Common myeloid progenitor, CD34-positive (primary cell): ENCODE measurements at regions not wholly inside any gene's neighbourhood (a gene's known extent, or its start where the extent isn't known, plus 50 kb on each side); places are given as distances from the start of the nearest gene placed in this dataset.

Source experiments
- CTCF ChIA-PET: fragments of 350-600 bp; sonication (Branson Sonifier 250); formaldehyde crosslinking; loops from one replicate; lab custom pipeline; 2021; ENCODE audit warnings: antibody characterized with exemption; lab: Charles Lee
- POLR2A ChIA-PET: fragments of 350-600 bp; sonication (Branson Sonifier 250); formaldehyde crosslinking; loops from one replicate; lab custom pipeline; 2021; ENCODE audit warnings: antibody characterized with exemption; lab: Charles Lee
- DNase-seq, 3 donors: peaks; one replicate each; pipeline versions ENCODE4 v3.0.0 to v3.0.0-alpha.2; 2013
- H3K27ac ChIP-seq, 2 experiments: 1 replicate in 1 of 2; 2 replicates in 1 of 2; pipeline ENCODE4 v1.7.0; 2013; ENCODE audit warnings: inconsistent platforms in 2 of 2, low read length in 2 of 2, mild to moderate bottlenecking in 2 of 2, low read depth in 1 of 2, moderate library complexity in 1 of 2; ENCODE audit not compliant: severe bottlenecking in 2 of 2, insufficient read depth in 1 of 2, poor library complexity in 1 of 2
- H3K27me3 ChIP-seq, 5 experiments: replicated peaks in 2 of 5; 1 replicate in 3 of 5; 2 replicates in 2 of 5; pipeline versions ENCODE4 v1.6.1 to v1.7.0; 2013; ENCODE audit warnings: low read length in 4 of 5, mild to moderate bottlenecking in 2 of 5, moderate library complexity in 2 of 5, inconsistent platforms in 1 of 5; ENCODE audit not compliant: insufficient read depth in 5 of 5, control insufficient read depth in 4 of 5
- H3K36me3 ChIP-seq, 4 experiments: 1 replicate in 2 of 4; 2 replicates in 2 of 4; pipeline versions ENCODE4 v1.6.1 to v1.7.0; 2013; ENCODE audit warnings: low read length in 3 of 4, control low read depth in 1 of 4, mild to moderate bottlenecking in 1 of 4; ENCODE audit not compliant: control insufficient read depth in 4 of 4, insufficient read depth in 4 of 4
- H3K4me1 ChIP-seq, 4 experiments: 1 replicate in 3 of 4; 2 replicates in 1 of 4; pipeline versions ENCODE4 v1.6.1 to v1.7.1; 2013; ENCODE audit warnings: low read length in 3 of 4, mild to moderate bottlenecking in 3 of 4, control low read depth in 1 of 4, inconsistent platforms in 1 of 4, moderate library complexity in 1 of 4; ENCODE audit not compliant: control insufficient read depth in 4 of 4, insufficient read depth in 4 of 4; ENCODE audit errors: control extremely low read depth in 1 of 4
- H3K4me3 ChIP-seq, 7 experiments: 1 replicate in 4 of 7; 2 replicates in 3 of 7; pipeline versions ENCODE4 v1.5.1 to v1.7.0; 2013; ENCODE audit warnings: mild to moderate bottlenecking in 7 of 7, low read length in 6 of 7, moderate library complexity in 6 of 7, inconsistent platforms in 2 of 7, low read depth in 2 of 7, control low read depth in 1 of 7; ENCODE audit not compliant: insufficient read depth in 4 of 7, control insufficient read depth in 1 of 7; ENCODE audit errors: extremely low read depth in 1 of 7
- H3K9me3 ChIP-seq, 5 experiments: 1 replicate in 4 of 5; 2 replicates in 1 of 5; pipeline versions ENCODE4 v1.6.1 to v1.7.1; 2013; ENCODE audit warnings: low read length in 4 of 5, mild to moderate bottlenecking in 2 of 5, inconsistent platforms in 1 of 5, low read depth in 1 of 5, moderate library complexity in 1 of 5; ENCODE audit not compliant: control insufficient read depth in 4 of 5, insufficient read depth in 2 of 5; ENCODE audit errors: control extremely low read depth in 1 of 5
- WGBS: methylation state at CpG from one replicate; pipeline ENCODE4 v1.1.5; 2013; ENCODE audit not compliant: insufficient coverage; 5-methylcytosine and 5-hydroxymethylcytosine counted together

DNA sequence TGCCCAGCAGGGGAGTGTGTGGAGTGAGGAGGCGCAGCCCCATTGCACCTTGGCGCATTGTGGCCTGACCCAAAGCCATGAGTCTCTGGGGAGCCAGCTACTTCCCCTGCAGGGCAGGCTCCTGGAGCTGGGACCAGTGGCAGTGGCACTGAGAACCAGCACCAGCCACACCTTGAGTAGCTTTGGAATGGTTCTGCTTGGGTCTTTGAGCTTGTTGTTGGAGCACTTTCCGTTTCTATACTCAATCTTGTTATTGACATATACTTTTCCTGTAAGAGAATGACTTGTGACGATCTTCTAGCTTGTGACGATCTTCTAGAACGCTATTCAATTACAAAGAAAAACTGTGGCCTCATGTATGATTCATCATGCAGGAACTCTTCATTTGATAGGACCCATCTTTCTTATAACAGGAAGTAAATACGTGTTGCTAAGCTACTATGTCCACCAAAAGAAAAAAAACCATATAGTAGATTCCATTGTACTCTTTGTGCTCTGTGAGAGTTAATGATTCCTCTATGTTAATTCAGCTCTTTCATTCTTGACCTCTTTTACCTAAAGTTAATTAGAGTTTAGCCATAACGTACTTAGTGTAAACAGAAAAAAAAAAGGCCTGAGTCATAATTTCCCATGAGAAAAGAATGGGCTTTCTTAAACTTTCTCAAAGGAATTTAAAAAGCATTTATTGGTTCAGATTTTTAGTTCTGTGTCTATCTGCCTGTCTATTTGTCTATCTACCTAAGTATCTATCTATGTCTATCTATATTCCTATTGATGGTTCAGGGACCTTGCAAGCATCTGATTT is 113.1 kb downstream of the GATA6 start:
- DNase-seq, result peak; percentile 6 to 58 (median 40)
- Histone ChIP-seq H3K27ac (no peak overlapping the region), H3K9me3 (no peaks in the 10 kb centered on the region), H3K4me3 (no peak overlapping the region), H3K27me3 (peaks cover 0 to 4% (median 0%) of the 10 kb centered on the region in 5 experiments), H3K4me1 (no peaks in the 10 kb centered on the region), H3K36me3 (no peaks in the 10 kb centered on the region)
- ChIA-PET CTCF (no interaction called here), POLR2A (no interaction called here)
- 83% methylated on average over 3 of the region's 8 CpGs for WGBS

- Histone ChIP-seq H3K4me1 (no peaks in the 10 kb centered on the region), H3K27ac (no peak overlapping the region), H3K9me3 (no peaks in the 10 kb centered on the region), H3K4me3 (no peak overlapping the region), H3K27me3 (no peaks in the 10 kb centered on the region), H3K36me3 (no peaks in the 10 kb centered on the region)
- POLR2A ChIA-PET, result no interaction called here
- DNase-seq, result no peak
- 89% methylated on average over 1 of the region's 1 CpG for WGBS
- CTCF ChIA-PET, result no interaction called here
Measured at GRCh38 chr18:22280453-22280750, 111.0 kb downstream of the GATA6 start.

DNA sequence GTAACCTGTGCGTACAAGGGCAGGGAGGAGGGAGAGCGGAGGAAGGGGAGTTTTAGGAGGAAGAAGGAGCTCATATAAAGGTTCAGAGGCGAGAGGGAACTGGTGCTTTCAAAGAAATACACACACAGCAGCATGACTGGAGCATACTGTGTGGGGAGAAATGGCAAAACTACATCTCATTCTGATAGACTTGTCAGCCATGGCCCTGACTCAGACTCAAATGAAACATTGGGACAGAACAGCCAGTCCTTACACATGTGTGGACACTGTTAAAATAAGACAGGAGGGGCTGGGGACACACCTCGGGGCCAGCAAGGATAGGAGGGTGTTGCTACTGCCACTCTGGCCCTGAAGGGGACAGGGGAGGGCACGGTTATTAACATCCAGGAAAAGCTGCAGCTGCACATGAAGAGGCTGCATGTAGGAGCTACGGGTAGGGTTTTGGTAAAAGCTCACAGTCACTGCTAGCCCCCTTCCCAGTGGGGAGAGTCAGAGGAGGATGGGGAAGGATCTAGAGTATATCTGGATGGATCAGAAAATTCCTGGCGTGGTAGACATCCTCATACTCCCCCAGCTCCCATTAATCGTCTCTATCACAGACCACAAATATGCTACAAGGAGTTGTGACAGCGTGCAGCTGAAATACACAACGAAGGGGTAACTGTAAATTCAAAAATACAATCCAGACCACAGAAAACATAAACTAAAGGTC is 110.5 kb downstream of the GATA6 start:
- H3K27me3 ChIP-seq, result no peaks in the 10 kb centered on the region
- ChIA-PET CTCF (no interaction called here), POLR2A (no interaction called here)
- no peak overlapping the region for H3K27ac ChIP-seq
- no peaks in the 10 kb centered on the region for H3K4me1 ChIP-seq
- H3K36me3 ChIP-seq, result no peaks in the 10 kb centered on the region
- 80% methylated on average over 6 of the region's 10 CpGs for WGBS
- no peak overlapping the region for H3K4me3 ChIP-seq
- DNase-seq, result no peak
- no peaks in the 10 kb centered on the region for H3K9me3 ChIP-seq

- WGBS, result no CpG with 5 or more reads among the region's 1 CpG
- Histone ChIP-seq H3K4me3 (no peak overlapping the region), H3K36me3 (no peaks in the 10 kb centered on the region), H3K4me1 (no peaks in the 10 kb centered on the region), H3K27me3 (no peaks in the 10 kb centered on the region), H3K27ac (no peak overlapping the region), H3K9me3 (no peaks in the 10 kb centered on the region)
- DNase-seq, result no peak
- POLR2A ChIA-PET, result no interaction called here
- CTCF ChIA-PET, result no interaction called here
Measured at GRCh38 chr18:22278798-22279197, 109.4 kb downstream of the GATA6 start.

DNA sequence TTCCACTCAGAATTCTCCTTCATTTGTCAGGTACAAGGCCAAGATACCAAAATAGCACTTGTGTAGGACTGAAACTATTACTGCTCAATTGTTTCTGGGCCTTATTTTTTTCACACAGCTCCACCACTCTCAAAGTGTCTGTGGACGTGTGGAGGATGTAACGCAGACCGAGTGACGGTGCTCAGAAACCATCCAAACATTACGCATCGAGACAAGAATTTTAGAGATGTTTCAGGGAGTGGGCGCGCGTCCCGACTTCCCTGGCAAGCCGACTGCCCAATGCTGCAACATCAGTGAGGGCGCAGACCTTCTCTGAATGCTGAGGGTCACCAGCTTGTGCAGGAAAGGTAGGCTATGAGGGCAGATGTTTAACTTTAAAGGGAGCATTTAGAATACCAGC is 108.4 kb downstream of the GATA6 start:
- H3K36me3 ChIP-seq, result no peaks in the 10 kb centered on the region
- POLR2A ChIA-PET, result no interaction called here
- no peak overlapping the region for H3K4me3 ChIP-seq
- WGBS, result 95% methylated on average over 11 of the region's 12 CpGs
- no peaks in the 10 kb centered on the region for H3K4me1 ChIP-seq
- CTCF ChIA-PET, result no interaction called here
- H3K27me3 ChIP-seq, result no peaks in the 10 kb centered on the region
- H3K9me3 ChIP-seq, result no peaks in the 10 kb centered on the region
- no peak overlapping the region for H3K27ac ChIP-seq
- DNase-seq, result no peak

GRCh38 chr18:22276334-22276713 is 106.9 kb downstream of the GATA6 start:
- Histone ChIP-seq H3K4me3 (no peak overlapping the region), H3K27me3 (peaks cover 0 to 4% (median 0%) of the 10 kb centered on the region in 5 experiments), H3K27ac (no peak overlapping the region), H3K36me3 (no peaks in the 10 kb centered on the region), H3K4me1 (no peaks in the 10 kb centered on the region), H3K9me3 (no peaks in the 10 kb centered on the region)
- CTCF ChIA-PET, result no interaction called here
- 95% methylated on average over 5 of the region's 7 CpGs for WGBS
- POLR2A ChIA-PET, result no interaction called here
- DNase-seq, result no peak

DNA sequence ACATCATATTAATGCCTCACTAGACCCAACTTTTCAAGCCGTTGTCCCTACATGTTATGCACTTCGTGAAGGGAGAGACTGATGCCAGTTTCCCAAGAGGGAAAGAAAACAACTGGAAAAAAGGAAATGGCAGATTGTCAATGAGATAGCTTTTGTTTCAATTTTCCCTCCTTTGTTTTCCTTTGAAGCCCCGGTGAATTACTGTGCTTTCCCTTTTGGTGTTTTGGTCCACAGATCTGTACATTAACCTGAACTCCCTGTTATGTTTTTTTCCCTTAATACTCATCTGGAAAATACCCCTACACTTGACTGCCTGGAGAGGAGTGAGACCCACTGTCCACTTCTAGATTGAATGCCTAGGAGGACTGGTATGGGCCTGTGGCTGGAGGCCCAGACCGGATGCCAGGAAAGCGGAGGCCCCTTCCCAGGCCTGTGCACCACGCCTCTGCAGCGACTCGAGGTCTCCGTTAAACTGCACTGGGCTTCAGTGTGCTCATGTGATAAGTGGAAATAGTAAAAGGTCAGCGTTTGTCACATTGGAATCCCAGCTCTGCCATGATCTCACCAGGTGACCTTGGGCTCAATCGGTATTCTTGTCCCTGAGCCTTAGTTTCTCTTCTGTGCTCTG is 106.4 kb downstream of the GATA6 start:
- WGBS, result 98% methylated on average over 8 of the region's 11 CpGs
- Histone ChIP-seq H3K27ac (no peak overlapping the region), H3K4me3 (no peak overlapping the region), H3K36me3 (no peaks in the 10 kb centered on the region), H3K9me3 (no peaks in the 10 kb centered on the region), H3K4me1 (no peaks in the 10 kb centered on the region), H3K27me3 (peaks cover 0 to 4% (median 0%) of the 10 kb centered on the region in 5 experiments)
- POLR2A ChIA-PET, result no interaction called here
- CTCF ChIA-PET, result interaction anchor here (0.6 kb wide), 1 partner anchor 141 kb away, joined by 3 read pairs; no protein-coding TSS in a partner anchor
- DNase-seq, result no peak
